ENCODE measurements at regions not wholly inside any gene's neighbourhood (a gene's known extent, or its start where the extent isn't known, plus 50 kb on each side); places are given as distances from the start of the nearest gene placed in this dataset.

DNA sequence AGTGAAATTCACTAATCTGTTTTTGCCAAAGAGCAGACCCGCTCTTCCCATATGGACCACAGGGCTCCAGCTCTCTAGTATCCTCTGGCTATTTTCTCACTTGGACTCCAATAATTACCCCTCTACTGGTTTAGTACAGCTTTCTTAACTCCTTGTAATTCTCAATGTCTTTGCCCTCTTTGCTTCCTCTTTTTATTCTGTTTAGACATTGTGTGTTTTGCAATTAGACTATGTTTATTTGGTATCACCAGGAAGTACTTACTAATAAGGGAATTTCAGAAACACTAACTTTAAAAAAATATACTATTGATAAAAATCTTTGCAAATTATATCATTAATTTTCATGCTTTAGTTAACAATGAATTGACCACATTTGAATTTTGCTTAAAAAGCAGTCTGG is 111.6 kb upstream of the OBI1 start:
- TF ChIP-seq, protein P1, sequence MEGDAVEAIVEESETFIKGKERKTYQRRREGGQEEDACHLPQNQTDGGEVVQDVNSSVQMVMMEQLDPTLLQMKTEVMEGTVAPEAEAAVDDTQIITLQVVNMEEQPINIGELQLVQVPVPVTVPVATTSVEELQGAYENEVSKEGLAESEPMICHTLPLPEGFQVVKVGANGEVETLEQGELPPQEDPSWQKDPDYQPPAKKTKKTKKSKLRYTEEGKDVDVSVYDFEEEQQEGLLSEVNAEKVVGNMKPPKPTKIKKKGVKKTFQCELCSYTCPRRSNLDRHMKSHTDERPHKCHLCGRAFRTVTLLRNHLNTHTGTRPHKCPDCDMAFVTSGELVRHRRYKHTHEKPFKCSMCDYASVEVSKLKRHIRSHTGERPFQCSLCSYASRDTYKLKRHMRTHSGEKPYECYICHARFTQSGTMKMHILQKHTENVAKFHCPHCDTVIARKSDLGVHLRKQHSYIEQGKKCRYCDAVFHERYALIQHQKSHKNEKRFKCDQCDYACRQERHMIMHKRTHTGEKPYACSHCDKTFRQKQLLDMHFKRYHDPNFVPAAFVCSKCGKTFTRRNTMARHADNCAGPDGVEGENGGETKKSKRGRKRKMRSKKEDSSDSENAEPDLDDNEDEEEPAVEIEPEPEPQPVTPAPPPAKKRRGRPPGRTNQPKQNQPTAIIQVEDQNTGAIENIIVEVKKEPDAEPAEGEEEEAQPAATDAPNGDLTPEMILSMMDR (conservative IDR thresholded peaks at IDR 0.05 in 1 of 2, IDR thresholded peaks at IDR 0.05 in 1 of 2; ENCODE audit: extremely low read depth in 1 of 2, insufficient read depth in 1 of 2, low read depth in 1 of 2, low read length in 2 of 2), result no peak
- TF ChIP-seq EZH2 (IDR thresholded peaks at IDR 0.05; ENCODE audit: borderline replicate concordance, low read length), result no peak

Measured in mammary epithelial cell (primary cell).